Astrocyte of the spinal cord (primary cell): ENCODE measurements at regions not wholly inside any gene's neighbourhood (a gene's known extent, or its start where the extent isn't known, plus 50 kb on each side); places are given as distances from the start of the nearest gene placed in this dataset.
A peak's percentile ranks its signal among the peaks of the same experiment; 100 is the strongest.

Experiments used
- DNase-seq: peaks from one replicate; pipeline ENCODE4 v3.0.0; 2011; ENCODE audit warnings: low read depth, low spot score
- H3K4me3 ChIP-seq: 2 replicates; pipeline ENCODE4 v1.5.1; 2011; ENCODE audit warnings: low read depth, mild to moderate bottlenecking, low read length, moderate library complexity
- in situ Hi-C: cut with HindIII; loops from 2 replicates; pipeline ENCODE4 v1.10.0; 2017; ENCODE audit warnings: low sequenced_read_pairs
- TF ChIP-seq, protein P1 (sequence below): IDR thresholded peaks from 2 replicates; pipeline ENCODE4 v1.5.1; 2012; ENCODE audit warnings: low read depth, mild to moderate bottlenecking, low read length, inconsistent platforms

DNA sequence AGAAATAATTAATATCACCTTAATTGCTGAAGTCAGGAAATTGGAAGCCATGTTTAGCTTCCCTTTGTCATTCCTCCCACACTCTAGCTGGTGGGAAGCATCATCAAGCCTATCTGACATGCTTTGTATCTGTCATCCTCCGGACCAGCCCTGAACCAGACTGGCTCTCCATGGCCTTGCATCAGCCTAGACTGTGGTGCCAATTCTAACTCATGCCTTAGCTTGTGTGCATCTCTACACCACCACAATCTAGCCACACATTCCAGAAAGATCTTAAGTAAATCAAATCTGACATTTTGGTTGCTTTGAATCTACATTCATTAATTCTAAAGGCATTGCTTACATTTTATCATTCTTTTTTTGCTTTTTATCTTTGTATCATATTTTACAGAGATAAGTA is 196.4 kb upstream of the VSTM2A start:
- no peak overlapping the region for H3K4me3 ChIP-seq
- TF ChIP-seq, protein P1, sequence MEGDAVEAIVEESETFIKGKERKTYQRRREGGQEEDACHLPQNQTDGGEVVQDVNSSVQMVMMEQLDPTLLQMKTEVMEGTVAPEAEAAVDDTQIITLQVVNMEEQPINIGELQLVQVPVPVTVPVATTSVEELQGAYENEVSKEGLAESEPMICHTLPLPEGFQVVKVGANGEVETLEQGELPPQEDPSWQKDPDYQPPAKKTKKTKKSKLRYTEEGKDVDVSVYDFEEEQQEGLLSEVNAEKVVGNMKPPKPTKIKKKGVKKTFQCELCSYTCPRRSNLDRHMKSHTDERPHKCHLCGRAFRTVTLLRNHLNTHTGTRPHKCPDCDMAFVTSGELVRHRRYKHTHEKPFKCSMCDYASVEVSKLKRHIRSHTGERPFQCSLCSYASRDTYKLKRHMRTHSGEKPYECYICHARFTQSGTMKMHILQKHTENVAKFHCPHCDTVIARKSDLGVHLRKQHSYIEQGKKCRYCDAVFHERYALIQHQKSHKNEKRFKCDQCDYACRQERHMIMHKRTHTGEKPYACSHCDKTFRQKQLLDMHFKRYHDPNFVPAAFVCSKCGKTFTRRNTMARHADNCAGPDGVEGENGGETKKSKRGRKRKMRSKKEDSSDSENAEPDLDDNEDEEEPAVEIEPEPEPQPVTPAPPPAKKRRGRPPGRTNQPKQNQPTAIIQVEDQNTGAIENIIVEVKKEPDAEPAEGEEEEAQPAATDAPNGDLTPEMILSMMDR = no peak
- peak; percentile 16 for DNase-seq
- in situ Hi-C loops = no loop called here

- H3K4me3 ChIP-seq = no peak overlapping the region
- TF ChIP-seq, protein P1 = no peak
- in situ Hi-C loops = no loop called here
- peak; percentile 78 for DNase-seq
These were observed 192.9 kb upstream of the VSTM2A start for GRCh38 chr7:54349229-54349628.

GRCh38 chr7:54354436-54354835 is 187.7 kb upstream of the VSTM2A start:
- no peak for DNase-seq
- TF ChIP-seq, protein P1 = no peak
- H3K4me3 ChIP-seq = no peak overlapping the region
- in situ Hi-C loops = no loop called here

GRCh38 chr7:54355842-54356241 is 186.3 kb upstream of the VSTM2A start:
- in situ Hi-C loops = no loop called here

DNA sequence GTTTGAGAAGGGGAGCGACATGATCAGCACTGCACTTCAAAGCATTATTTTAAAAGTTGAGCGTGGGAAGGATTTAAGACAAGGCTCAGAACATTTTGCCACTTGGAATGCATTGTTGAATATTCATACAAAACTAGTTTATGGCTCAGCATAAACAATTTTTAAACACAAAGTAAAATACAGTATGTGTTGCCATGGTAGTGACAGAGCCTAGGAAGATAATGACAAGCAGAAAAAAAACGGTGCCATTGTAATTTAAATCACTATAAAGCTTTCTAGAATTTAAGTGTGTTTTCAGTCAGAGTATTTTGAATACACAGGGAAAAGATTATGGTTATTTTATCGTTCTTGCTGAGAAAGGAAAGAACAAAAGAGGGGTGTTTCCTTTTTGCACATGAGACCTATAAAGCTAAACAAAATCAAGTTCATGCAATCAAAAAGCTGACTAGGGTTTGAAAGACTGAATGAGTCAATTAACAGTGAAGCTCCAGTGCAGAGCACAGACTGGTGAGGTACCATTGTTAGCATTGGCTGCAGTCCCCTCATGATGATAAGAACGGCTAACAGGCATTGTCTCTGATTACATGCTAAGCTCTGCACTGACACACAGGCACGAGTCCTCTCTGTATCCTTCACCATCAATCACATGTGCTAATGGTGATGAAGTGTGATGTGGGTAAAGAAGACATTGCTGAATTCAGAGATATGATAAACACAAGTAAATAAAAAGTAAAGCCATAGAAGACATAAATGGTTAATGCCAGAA is 181.9 kb upstream of the VSTM2A start:
- TF ChIP-seq, protein P1 = no peak
- in situ Hi-C loops = no loop called here
- no peak overlapping the region for H3K4me3 ChIP-seq
- DNase-seq = no peak

More at GRCh38 chr7:54355842-54356241, 186.3 kb upstream of the VSTM2A start:
- TF ChIP-seq, protein P1 = no peak
- no peak overlapping the region for H3K4me3 ChIP-seq
- DNase-seq = no peak

DNA sequence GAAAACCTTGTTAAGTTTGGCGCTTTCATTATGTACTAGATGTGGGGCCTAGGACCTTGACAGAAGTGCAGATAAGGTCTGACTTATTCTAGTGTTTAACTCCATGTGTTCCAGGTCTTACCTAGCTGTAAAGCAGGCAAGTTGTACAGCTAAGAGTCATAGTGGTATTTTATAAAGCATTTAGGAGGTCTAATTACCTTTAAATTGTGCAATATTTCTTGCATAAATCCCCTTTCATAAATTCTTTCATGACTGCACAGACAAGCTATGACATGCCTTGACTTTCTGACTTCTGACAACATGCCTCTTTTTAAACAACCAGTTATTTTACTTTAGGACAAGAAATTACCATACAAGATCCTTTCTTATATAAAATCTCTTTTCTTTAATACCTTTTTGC is 151.6 kb upstream of the VSTM2A start:
- TF ChIP-seq, protein P1 = no peak
- in situ Hi-C loops = no loop called here
- no peak for DNase-seq
- H3K4me3 ChIP-seq = no peak overlapping the region
